Right lobe of liver (tissue), 4 donors: ENCODE measurements at regions not wholly inside any gene's neighbourhood (a gene's known extent, or its start where the extent isn't known, plus 50 kb on each side); places are given as distances from the start of the nearest gene placed in this dataset.

Experiments used
- CTCF ChIP-seq, 4 donors: fragments of 200-600 bp in 3 of 4; fragments of 450-650 bp in 1 of 4; IDR thresholded peaks; one replicate each; pipeline versions ENCODE4 v1.5.1 to v1.8.0; 2016 to 2022; ENCODE audit warnings: antibody characterized with exemption in 4 of 4, mild to moderate bottlenecking in 2 of 4
- POLR2A ChIP-seq: fragments of 450-650 bp; IDR thresholded peaks from one replicate; pipeline ENCODE4 v1.6.1; 2017; ENCODE audit warnings: antibody characterized with exemption, mild to moderate bottlenecking
- donor health status: DM: no; HTN: no; CAD: no.
- donor health status: DM: no; HTN: no; CAD: no.
- donor health status: DM: no; HTN: yes; CAD: no.

DNA sequence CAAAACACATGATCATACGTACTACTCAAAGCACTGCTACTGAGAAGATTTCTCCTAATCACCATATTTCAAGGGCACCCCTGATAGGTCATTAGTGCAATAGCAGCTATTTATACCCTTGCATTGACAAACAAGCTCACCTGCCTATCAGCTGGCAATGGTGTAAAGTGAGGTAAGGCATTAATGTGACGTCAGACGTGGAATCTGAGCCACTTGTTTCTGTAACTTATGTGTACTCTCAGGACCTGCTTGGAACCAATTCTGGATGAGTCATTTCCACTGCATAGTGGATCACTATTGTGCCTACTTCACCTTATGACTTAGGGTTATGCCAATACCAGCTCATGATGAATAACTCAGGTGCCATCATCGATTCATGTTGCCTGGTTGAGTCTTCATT is 628.5 kb upstream of the CELF2 start:
- no peak for TF ChIP-seq CTCF (IDR thresholded peaks at IDR 0.05)
- no peak for TF ChIP-seq POLR2A
